ENCODE measurements at regions not wholly inside any gene's neighbourhood (a gene's known extent, or its start where the extent isn't known, plus 50 kb on each side); places are given as distances from the start of the nearest gene placed in this dataset.

GRCh38 chr11:91796999-91797398 is 427.6 kb upstream of the FAT3 start:
- no peak for TF ChIP-seq CTCF (IDR thresholded peaks at IDR 0.05; ENCODE audit: poor library complexity)
- no peak for TF ChIP-seq EZH2phosphoT487 (IDR thresholded peaks at IDR 0.05; ENCODE audit: low read depth, severe bottlenecking, unreplicated experiment)
- TF ChIP-seq EZH2 (IDR thresholded peaks at IDR 0.05; ENCODE audit: borderline replicate concordance), result no peak
- Histone ChIP-seq H3K27me3 (no peaks in the 10 kb centered on the region), H3K79me2 (no peaks in the 10 kb centered on the region), H3K36me3 (replicated peaks; ENCODE audit: insufficient read depth, low read depth) (no peaks in the 10 kb centered on the region), H4K20me1 (ENCODE audit: insufficient read depth, poor library complexity, severe bottlenecking) (no peaks in the 10 kb centered on the region), H3K4me1 (ENCODE audit: insufficient read depth) (no peaks in the 10 kb centered on the region), H3K4me3 (no peak overlapping the region), H2AFZ (no peak overlapping the region), H3K4me2 (no peak overlapping the region), H3K27ac (no peak overlapping the region), H3K9me3 (ENCODE audit: low read depth) (no peaks in the 10 kb centered on the region), H3K9me2 (replicated peaks; ENCODE audit: insufficient read depth) (no peaks in the 10 kb centered on the region)
- no peak for DNase-seq (ENCODE audit: low spot score)

GRCh38 chr11:91795139-91795887 is 429.3 kb upstream of the FAT3 start:
- H3K27me3 ChIP-seq, result no peaks in the 10 kb centered on the region
- no peak overlapping the region for H3K4me2 ChIP-seq
- no peaks in the 10 kb centered on the region for H3K9me2 ChIP-seq (replicated peaks; ENCODE audit: insufficient read depth)
- no peak overlapping the region for H3K4me3 ChIP-seq
- no peaks in the 10 kb centered on the region for H4K20me1 ChIP-seq (ENCODE audit: insufficient read depth, poor library complexity, severe bottlenecking)
- H2AFZ ChIP-seq, result no peak overlapping the region
- 50% methylated on average over 2 of the region's 2 CpGs for WGBS (ENCODE audit: low lambda C conversion rate, missing lambda C conversion rate)
- DNase-seq (ENCODE audit: low spot score), result no peak
- TF ChIP-seq EZH2phosphoT487 (IDR thresholded peaks at IDR 0.05; ENCODE audit: low read depth, severe bottlenecking, unreplicated experiment), result no peak
- TF ChIP-seq CTCF (IDR thresholded peaks at IDR 0.05; ENCODE audit: poor library complexity), result no peak
- H3K4me1 ChIP-seq (ENCODE audit: insufficient read depth), result no peaks in the 10 kb centered on the region
- no peaks in the 10 kb centered on the region for H3K79me2 ChIP-seq
- no peak overlapping the region for H3K27ac ChIP-seq
- no peaks in the 10 kb centered on the region for H3K9me3 ChIP-seq (ENCODE audit: low read depth)
- no peaks in the 10 kb centered on the region for H3K36me3 ChIP-seq (replicated peaks; ENCODE audit: insufficient read depth, low read depth)

- Histone ChIP-seq H3K4me1 (ENCODE audit: insufficient read depth) (no peaks in the 10 kb centered on the region), H3K36me3 (replicated peaks; ENCODE audit: insufficient read depth, low read depth) (no peaks in the 10 kb centered on the region), H4K20me1 (ENCODE audit: insufficient read depth, poor library complexity, severe bottlenecking) (no peaks in the 10 kb centered on the region), H3K9me3 (ENCODE audit: low read depth) (no peaks in the 10 kb centered on the region), H3K4me3 (no peak overlapping the region), H2AFZ (no peak overlapping the region), H3K4me2 (no peak overlapping the region), H3K79me2 (no peaks in the 10 kb centered on the region), H3K27ac (no peak overlapping the region), H3K27me3 (no peaks in the 10 kb centered on the region), H3K9me2 (replicated peaks; ENCODE audit: insufficient read depth) (no peaks in the 10 kb centered on the region)
- no peak for DNase-seq (ENCODE audit: low spot score)
- TF ChIP-seq EZH2 (IDR thresholded peaks at IDR 0.05; ENCODE audit: borderline replicate concordance), result no peak
- no peak for TF ChIP-seq EZH2phosphoT487 (IDR thresholded peaks at IDR 0.05; ENCODE audit: low read depth, severe bottlenecking, unreplicated experiment)
- TF ChIP-seq CTCF (IDR thresholded peaks at IDR 0.05; ENCODE audit: poor library complexity), result no peak
- 87% methylated on average over 3 of the region's 3 CpGs for WGBS (ENCODE audit: low lambda C conversion rate, missing lambda C conversion rate)
Observed at GRCh38 chr11:91794146-91794545, 430.5 kb upstream of the FAT3 start.

Measured in hepatocyte (in vitro differentiated cells).